ENCODE measurements at regions not wholly inside any gene's neighbourhood (a gene's known extent, or its start where the extent isn't known, plus 50 kb on each side); places are given as distances from the start of the nearest gene placed in this dataset.

GRCh38 chr15:31268911-31269784, 57.5 kb upstream of the KLF13 start:
- no peak for TF ChIP-seq CTCF (IDR thresholded peaks at IDR 0.05)
- no peak for TF ChIP-seq POLR2AphosphoS5 (IDR thresholded peaks at IDR 0.05)
- no peak for TF ChIP-seq POLR2A (IDR thresholded peaks at IDR 0.05)
- TF ChIP-seq EP300 (IDR thresholded peaks at IDR 0.05), result no peak
